Osteoblast (primary cell): ENCODE measurements at regions not wholly inside any gene's neighbourhood (a gene's known extent, or its start where the extent isn't known, plus 50 kb on each side); places are given as distances from the start of the nearest gene placed in this dataset.

ENCODE experiments used
- DNase-seq: peaks from one replicate; pipeline ENCODE4 v3.0.0; 2011; ENCODE audit warnings: low spot score, mixed read lengths; ENCODE audit not compliant: insufficient read length; ENCODE audit errors: missing footprints
- H2AFZ ChIP-seq: 2 replicates; pipeline ENCODE4 v1.6.0; 2011; ENCODE audit warnings: mild to moderate bottlenecking, low read length
- H3K27ac ChIP-seq: 2 replicates; pipeline ENCODE4 v1.5.1; 2011; ENCODE audit warnings: mild to moderate bottlenecking, low read depth, low read length, moderate library complexity
- H3K27me3 ChIP-seq: 2 replicates; pipeline ENCODE4 v1.6.0; 2012; ENCODE audit warnings: mild to moderate bottlenecking, control low read depth, inconsistent platforms, low read length, moderate library complexity; ENCODE audit not compliant: insufficient read depth
- H3K36me3 ChIP-seq: 2 replicates; pipeline ENCODE4 v1.5.1; 2011; ENCODE audit warnings: mild to moderate bottlenecking, low read length, control low read depth, moderate library complexity; ENCODE audit not compliant: insufficient read depth
- H3K4me1 ChIP-seq: 2 replicates; pipeline ENCODE4 v1.5.1; 2011; ENCODE audit warnings: mild to moderate bottlenecking, low read length, control low read depth, moderate library complexity; ENCODE audit not compliant: insufficient read depth
- H3K4me2 ChIP-seq: 2 replicates; pipeline ENCODE4 v1.6.0; 2011; ENCODE audit warnings: mild to moderate bottlenecking, low read length; ENCODE audit not compliant: insufficient read depth
- H3K4me3 ChIP-seq: fragments of 200-600 bp; sonication (generic); 3 replicates; pipeline ENCODE4 v1.5.1; 2012; ENCODE audit warnings: mild to moderate bottlenecking, low read length, inconsistent platforms; ENCODE audit not compliant: insufficient read depth
- H3K79me2 ChIP-seq: 2 replicates; pipeline ENCODE4 v1.6.0; 2012; ENCODE audit warnings: mild to moderate bottlenecking, low read length, control low read depth, inconsistent platforms; ENCODE audit not compliant: insufficient read depth
- H3K9me3 ChIP-seq: 2 replicates; pipeline ENCODE4 v1.5.1; 2011; ENCODE audit warnings: low read depth, low read length, control low read depth
- H4K20me1 ChIP-seq: 2 replicates; pipeline ENCODE4 v1.6.0; 2012; ENCODE audit warnings: mild to moderate bottlenecking, low read length, control low read depth; ENCODE audit not compliant: insufficient read depth
- CTCF ChIP-seq: IDR thresholded peaks from 2 replicates; pipeline ENCODE4 v1.5.1; 2011; ENCODE audit warnings: mild to moderate bottlenecking, low read depth, low read length, moderate library complexity; ENCODE audit errors: extremely low read depth

GRCh38 chr4:24637173-24637572 is 52.8 kb upstream of the DHX15 start:
- peaks cover 5% of the 10 kb centered on the region for H3K27me3 ChIP-seq

GRCh38 chr4:24638396-24638875 is 54.1 kb upstream of the DHX15 start:
- H3K9me3 ChIP-seq: no peaks in the 10 kb centered on the region
- H2AFZ ChIP-seq: no peak overlapping the region
- H3K79me2 ChIP-seq: no peaks in the 10 kb centered on the region
- no peak for DNase-seq
- H3K27me3 ChIP-seq: peaks cover 5% of the 10 kb centered on the region
- no peak overlapping the region for H3K4me2 ChIP-seq
- peaks cover 6% of the 10 kb centered on the region for H3K4me1 ChIP-seq
- no peaks in the 10 kb centered on the region for H3K36me3 ChIP-seq
- no peak overlapping the region for H3K4me3 ChIP-seq
- H4K20me1 ChIP-seq: no peaks in the 10 kb centered on the region
- H3K27ac ChIP-seq: no peak overlapping the region
- TF ChIP-seq CTCF: no peak

More at GRCh38 chr4:24637173-24637572, 52.8 kb upstream of the DHX15 start:
- Histone ChIP-seq H3K27ac (no peak overlapping the region), H3K79me2 (no peaks in the 10 kb centered on the region), H3K4me2 (no peak overlapping the region), H4K20me1 (no peaks in the 10 kb centered on the region), H3K4me3 (no peak overlapping the region), H3K36me3 (no peaks in the 10 kb centered on the region), H3K9me3 (no peaks in the 10 kb centered on the region), H3K4me1 (no peaks in the 10 kb centered on the region), H2AFZ (no peak overlapping the region)
- DNase-seq: no peak
- TF ChIP-seq CTCF: no peak

- H3K27ac ChIP-seq: no peak overlapping the region
- no peak overlapping the region for H3K4me2 ChIP-seq
- peaks cover 6% of the 10 kb centered on the region for H3K4me1 ChIP-seq
- no peaks in the 10 kb centered on the region for H3K79me2 ChIP-seq
- no peak overlapping the region for H2AFZ ChIP-seq
- H4K20me1 ChIP-seq: no peaks in the 10 kb centered on the region
- H3K27me3 ChIP-seq: peaks cover 5% of the 10 kb centered on the region
- no peak for DNase-seq
- no peaks in the 10 kb centered on the region for H3K9me3 ChIP-seq
- no peak overlapping the region for H3K4me3 ChIP-seq
- no peak for TF ChIP-seq CTCF
- H3K36me3 ChIP-seq: no peaks in the 10 kb centered on the region
Measured at GRCh38 chr4:24639714-24640113, 55.4 kb upstream of the DHX15 start.

- Histone ChIP-seq H3K4me2 (no peak overlapping the region), H3K9me3 (no peaks in the 10 kb centered on the region), H3K4me1 (peaks cover 6% of the 10 kb centered on the region), H3K27ac (no peak overlapping the region), H3K79me2 (no peaks in the 10 kb centered on the region), H3K27me3 (peaks cover 5% of the 10 kb centered on the region), H2AFZ (no peak overlapping the region), H3K36me3 (no peaks in the 10 kb centered on the region), H3K4me3 (no peak overlapping the region), H4K20me1 (no peaks in the 10 kb centered on the region)
- no peak for TF ChIP-seq CTCF
- DNase-seq: no peak
Measured at GRCh38 chr4:24640366-24640765, 56.0 kb upstream of the DHX15 start.
